ENCODE measurements at regions not wholly inside any gene's neighbourhood (a gene's known extent, or its start where the extent isn't known, plus 50 kb on each side); places are given as distances from the start of the nearest gene placed in this dataset.
A peak's percentile ranks its signal among the peaks of the same experiment; 100 is the strongest.
"Not testable (repeated sequence)": the region's sequence is repeated elsewhere in the genome, so short reads cannot be mapped to it uniquely, and the experiment has no call there.

DNA sequence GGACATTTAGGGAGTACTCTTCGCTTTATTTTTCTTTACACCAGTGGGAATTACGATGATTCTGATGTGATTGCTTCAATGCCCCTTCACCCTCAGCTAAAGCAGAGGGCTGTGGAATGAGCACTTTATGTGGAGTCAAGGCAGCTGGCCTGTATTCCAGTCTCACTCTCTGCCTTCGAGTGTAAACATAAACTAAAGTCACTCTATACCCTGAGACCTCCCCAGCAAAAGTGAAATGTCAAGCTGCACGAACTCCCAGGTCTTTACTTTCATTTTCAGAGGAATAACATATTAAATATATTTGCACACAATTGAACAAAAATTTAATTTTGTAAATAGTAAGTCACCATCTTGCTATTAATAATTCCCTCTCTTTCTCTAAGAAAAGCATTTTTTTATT lies 557.1 kb downstream of the DACH1 start:
- no peak overlapping the region for H3K4me3 ChIP-seq (ENCODE audit: low read depth, low read length)
- DNase-seq (ENCODE audit: low read depth), result no peak
- TF ChIP-seq, protein P1, sequence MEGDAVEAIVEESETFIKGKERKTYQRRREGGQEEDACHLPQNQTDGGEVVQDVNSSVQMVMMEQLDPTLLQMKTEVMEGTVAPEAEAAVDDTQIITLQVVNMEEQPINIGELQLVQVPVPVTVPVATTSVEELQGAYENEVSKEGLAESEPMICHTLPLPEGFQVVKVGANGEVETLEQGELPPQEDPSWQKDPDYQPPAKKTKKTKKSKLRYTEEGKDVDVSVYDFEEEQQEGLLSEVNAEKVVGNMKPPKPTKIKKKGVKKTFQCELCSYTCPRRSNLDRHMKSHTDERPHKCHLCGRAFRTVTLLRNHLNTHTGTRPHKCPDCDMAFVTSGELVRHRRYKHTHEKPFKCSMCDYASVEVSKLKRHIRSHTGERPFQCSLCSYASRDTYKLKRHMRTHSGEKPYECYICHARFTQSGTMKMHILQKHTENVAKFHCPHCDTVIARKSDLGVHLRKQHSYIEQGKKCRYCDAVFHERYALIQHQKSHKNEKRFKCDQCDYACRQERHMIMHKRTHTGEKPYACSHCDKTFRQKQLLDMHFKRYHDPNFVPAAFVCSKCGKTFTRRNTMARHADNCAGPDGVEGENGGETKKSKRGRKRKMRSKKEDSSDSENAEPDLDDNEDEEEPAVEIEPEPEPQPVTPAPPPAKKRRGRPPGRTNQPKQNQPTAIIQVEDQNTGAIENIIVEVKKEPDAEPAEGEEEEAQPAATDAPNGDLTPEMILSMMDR (IDR thresholded peaks at IDR 0.05; ENCODE audit: control insufficient read depth, extremely low read depth, insufficient read depth), result no peak

- no peak overlapping the region for H3K4me3 ChIP-seq (ENCODE audit: low read depth, low read length)
- TF ChIP-seq, protein P1 (IDR thresholded peaks at IDR 0.05; ENCODE audit: control insufficient read depth, extremely low read depth, insufficient read depth), result no peak
- no peak for DNase-seq (ENCODE audit: low read depth)
These were observed 560.2 kb downstream of the DACH1 start for GRCh38 chr13:71306821-71307220.

GRCh38 chr13:71304861-71305260 lies 562.1 kb downstream of the DACH1 start:
- H3K4me3 ChIP-seq (ENCODE audit: low read depth, low read length), result no peak overlapping the region
- peak; percentile 39 for DNase-seq (ENCODE audit: low read depth)
- TF ChIP-seq, protein P1 (IDR thresholded peaks at IDR 0.05; ENCODE audit: control insufficient read depth, extremely low read depth, insufficient read depth), result no peak

DNA sequence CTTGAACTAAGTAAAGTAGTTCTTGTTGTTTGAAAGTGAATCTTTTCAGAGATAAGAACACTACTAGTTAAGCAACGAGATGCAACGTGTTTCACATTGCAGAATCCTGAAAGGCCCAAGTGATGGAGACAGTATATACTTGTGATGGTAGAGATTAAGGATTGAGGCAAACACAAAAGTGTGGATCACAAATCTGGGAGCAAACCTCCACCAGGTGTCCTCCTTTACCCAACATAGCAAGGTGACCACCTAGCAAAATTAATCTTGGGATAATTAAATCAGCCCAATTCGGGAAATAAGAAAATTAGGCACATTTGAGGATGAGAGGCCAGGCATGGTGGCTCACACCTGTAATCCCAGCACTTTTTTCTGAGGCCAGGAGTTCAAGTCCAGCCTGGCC lies 563.9 kb downstream of the DACH1 start:
- TF ChIP-seq, protein P1 (IDR thresholded peaks at IDR 0.05; ENCODE audit: control insufficient read depth, extremely low read depth, insufficient read depth), result peak; percentile 27
- no peak for DNase-seq (ENCODE audit: low read depth)
- H3K4me3 ChIP-seq (ENCODE audit: low read depth, low read length), result no peak overlapping the region

GRCh38 chr13:71300602-71301001 lies 566.4 kb downstream of the DACH1 start:
- TF ChIP-seq, protein P1 (IDR thresholded peaks at IDR 0.05; ENCODE audit: control insufficient read depth, extremely low read depth, insufficient read depth), result no peak
- no peak for DNase-seq (ENCODE audit: low read depth)
- no peak overlapping the region for H3K4me3 ChIP-seq (ENCODE audit: low read depth, low read length)

GRCh38 chr13:71291842-71292146 lies 575.2 kb downstream of the DACH1 start:
- no peak overlapping the region for H3K4me3 ChIP-seq (ENCODE audit: low read depth, low read length)
- TF ChIP-seq, protein P1 (IDR thresholded peaks at IDR 0.05; ENCODE audit: control insufficient read depth, extremely low read depth, insufficient read depth), result no peak
- DNase-seq (ENCODE audit: low read depth), result no peak

GRCh38 chr13:71290963-71291841 lies 575.8 kb downstream of the DACH1 start:
- H3K4me3 ChIP-seq (ENCODE audit: low read depth, low read length), result no peak overlapping the region
- TF ChIP-seq, protein P1 (IDR thresholded peaks at IDR 0.05; ENCODE audit: control insufficient read depth, extremely low read depth, insufficient read depth), result no peak
- DNase-seq (ENCODE audit: low read depth), result no peak

- not testable (repeated sequence) for H3K4me3 ChIP-seq (ENCODE audit: low read depth, low read length); DNase-seq (ENCODE audit: low read depth)
These were observed 577.0 kb downstream of the DACH1 start for GRCh38 chr13:71289980-71290379.

Data from LNCaP clone FGC (cell line).